ENCODE measurements at regions not wholly inside any gene's neighbourhood (a gene's known extent, or its start where the extent isn't known, plus 50 kb on each side); places are given as distances from the start of the nearest gene placed in this dataset.

DNA sequence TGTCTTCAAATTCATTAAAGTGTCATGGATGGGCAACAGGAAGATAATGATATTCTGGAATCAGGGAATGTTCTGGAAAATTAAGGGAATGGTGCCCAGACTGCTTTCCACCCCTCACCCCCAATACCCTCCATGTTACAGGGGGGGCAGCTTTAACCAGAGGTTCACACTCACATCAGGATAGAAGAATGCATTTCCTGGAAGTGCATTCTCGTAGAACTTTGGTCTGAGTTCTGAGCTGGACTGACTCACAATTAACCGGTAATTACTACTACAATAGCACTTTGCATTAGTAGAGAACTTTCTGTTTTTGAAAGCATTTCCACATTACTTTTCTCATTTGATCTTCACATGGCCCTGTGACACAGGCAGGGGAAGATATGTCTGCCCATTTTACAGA is 52.5 kb upstream of the SHISA3 start:
- TF ChIP-seq SPI1 (IDR thresholded peaks at IDR 0.05; ENCODE audit: borderline replicate concordance, insufficient read depth, low read depth, low read length) (no peak), ASH2L (IDR thresholded peaks at IDR 0.05; ENCODE audit: borderline replicate concordance, low read depth) (no peak), JUNB (IDR thresholded peaks at IDR 0.05) (no peak), HDAC2 (IDR thresholded peaks at IDR 0.05) (no peak), NKRF (conservative IDR thresholded peaks at IDR 0.05) (no peak), SREBF1 (IDR thresholded peaks at IDR 0.05; ENCODE audit: low read length) (no peak)
- TF ChIP-seq, protein P1, sequence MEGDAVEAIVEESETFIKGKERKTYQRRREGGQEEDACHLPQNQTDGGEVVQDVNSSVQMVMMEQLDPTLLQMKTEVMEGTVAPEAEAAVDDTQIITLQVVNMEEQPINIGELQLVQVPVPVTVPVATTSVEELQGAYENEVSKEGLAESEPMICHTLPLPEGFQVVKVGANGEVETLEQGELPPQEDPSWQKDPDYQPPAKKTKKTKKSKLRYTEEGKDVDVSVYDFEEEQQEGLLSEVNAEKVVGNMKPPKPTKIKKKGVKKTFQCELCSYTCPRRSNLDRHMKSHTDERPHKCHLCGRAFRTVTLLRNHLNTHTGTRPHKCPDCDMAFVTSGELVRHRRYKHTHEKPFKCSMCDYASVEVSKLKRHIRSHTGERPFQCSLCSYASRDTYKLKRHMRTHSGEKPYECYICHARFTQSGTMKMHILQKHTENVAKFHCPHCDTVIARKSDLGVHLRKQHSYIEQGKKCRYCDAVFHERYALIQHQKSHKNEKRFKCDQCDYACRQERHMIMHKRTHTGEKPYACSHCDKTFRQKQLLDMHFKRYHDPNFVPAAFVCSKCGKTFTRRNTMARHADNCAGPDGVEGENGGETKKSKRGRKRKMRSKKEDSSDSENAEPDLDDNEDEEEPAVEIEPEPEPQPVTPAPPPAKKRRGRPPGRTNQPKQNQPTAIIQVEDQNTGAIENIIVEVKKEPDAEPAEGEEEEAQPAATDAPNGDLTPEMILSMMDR (IDR thresholded peaks at IDR 0.05 in 2 of 3, conservative IDR thresholded peaks at IDR 0.05 in 1 of 3; ENCODE audit: control insufficient read depth in 2 of 3, extremely low read depth in 1 of 3, insufficient read depth in 1 of 3, low read depth in 3 of 3, low read length in 3 of 3) = no peak
